IMR-90 (cell line): ENCODE measurements at regions not wholly inside any gene's neighbourhood (a gene's known extent, or its start where the extent isn't known, plus 50 kb on each side); places are given as distances from the start of the nearest gene placed in this dataset.
A peak's percentile ranks its signal among the peaks of the same experiment; 100 is the strongest.

ENCODE experiments used
- ATAC-seq: fragments of 200-7000 bp; cut with Tn5 transposase; 2 replicates; pipeline ENCODE4 v1.9.1; 2020; ENCODE audit warnings: low read depth, mild to moderate bottlenecking, moderate library complexity
- BruUV-seq: library from RNA; stranded (reverse); fragments of 400-500 nt; replicated peaks from 2 replicates; lab custom pipeline; 2021; lab: Mats Ljungman, UMichigan
- CTCF ChIA-PET: fragments of 300-600 bp; formaldehyde crosslinking; extraction: SDS; loops from one replicate; lab custom pipeline; 2021; ENCODE audit warnings: antibody characterized with exemption; lab: Yijun Ruan, JAX
- POLR2A ChIA-PET: fragments of 300-600 bp; sonication (Branson Sonifier 250); formaldehyde crosslinking; loops from one replicate; lab custom pipeline; 2022; ENCODE audit warnings: antibody characterized with exemption; ENCODE audit not compliant: unreplicated experiment; lab: Charles Lee
- DNase-seq: peaks from one replicate; pipeline ENCODE4 v3.0.0; 2013
- H2AFZ ChIP-seq: replicated peaks from 2 replicates; pipeline ENCODE3; 2013; ENCODE audit warnings: low read length, mild to moderate bottlenecking; ENCODE audit not compliant: poor library complexity
- H2AK5ac ChIP-seq: 2 replicates; pipeline ENCODE4 v1.6.1; 2013; ENCODE audit warnings: low read depth, low read length, inconsistent platforms
- H2AK9ac ChIP-seq: replicated peaks from 2 replicates; pipeline ENCODE3; 2013; ENCODE audit warnings: mild to moderate bottlenecking, low read depth, low read length, moderate library complexity; ENCODE audit not compliant: poor library complexity
- H2BK120ac ChIP-seq: 2 replicates; pipeline ENCODE4 v1.6.1; 2013; ENCODE audit warnings: low read depth, low read length, inconsistent platforms
- H2BK15ac ChIP-seq: 3 replicates; pipeline ENCODE4 v1.6.1; 2013; ENCODE audit warnings: low read depth, low read length, inconsistent platforms
- H2BK20ac ChIP-seq: 2 replicates; pipeline ENCODE4 v1.6.1; 2013; ENCODE audit warnings: low read depth, mild to moderate bottlenecking, inconsistent platforms, low read length, moderate library complexity
- H2BK5ac ChIP-seq: 2 replicates; pipeline ENCODE4 v1.6.1; 2013; ENCODE audit warnings: mild to moderate bottlenecking, low read depth, low read length, inconsistent platforms; ENCODE audit not compliant: poor library complexity, severe bottlenecking
- H3K14ac ChIP-seq: replicated peaks from 2 replicates; pipeline ENCODE4 v1.6.1; 2013; ENCODE audit warnings: low read depth, low read length, inconsistent platforms
- H3K18ac ChIP-seq: 2 replicates; pipeline ENCODE4 v1.6.1; 2013; ENCODE audit warnings: low read depth, low read length, control low read depth
- H3K23ac ChIP-seq: 2 replicates; pipeline ENCODE4 v1.6.1; 2013; ENCODE audit warnings: low read depth, low read length, inconsistent platforms
- H3K27ac ChIP-seq: 2 replicates; pipeline ENCODE4 v1.5.1; 2013; ENCODE audit warnings: mild to moderate bottlenecking, control low read depth, low read length; ENCODE audit not compliant: insufficient read depth
- H3K27me3 ChIP-seq: 2 replicates; pipeline ENCODE4 v1.6.1; 2013; ENCODE audit warnings: low read length; ENCODE audit not compliant: control insufficient read depth, insufficient read depth
- H3K36me3 ChIP-seq: 2 replicates; pipeline ENCODE4 v1.6.1; 2013; ENCODE audit warnings: low read length, mixed read lengths; ENCODE audit not compliant: control insufficient read depth, insufficient read depth
- H3K4ac ChIP-seq: 2 replicates; pipeline ENCODE4 v1.6.1; 2013; ENCODE audit warnings: low read depth, low read length, inconsistent platforms
- H3K4me1 ChIP-seq: 2 replicates; pipeline ENCODE4 v1.6.1; 2013; ENCODE audit warnings: low read length, mixed read lengths; ENCODE audit not compliant: control insufficient read depth, insufficient read depth
- H3K4me2 ChIP-seq: 2 replicates; pipeline ENCODE4 v1.6.1; 2013; ENCODE audit warnings: low read depth, mild to moderate bottlenecking, control low read depth, low read length, moderate library complexity
- H3K4me3 ChIP-seq: 2 replicates; pipeline ENCODE4 v1.5.1; 2013; ENCODE audit warnings: low read depth, mild to moderate bottlenecking, control low read depth, low read length, moderate library complexity; ENCODE audit not compliant: insufficient read depth
- H3K56ac ChIP-seq: 2 replicates; pipeline ENCODE4 v1.6.1; 2013; ENCODE audit warnings: low read length, inconsistent platforms; ENCODE audit not compliant: insufficient read depth; ENCODE audit errors: extremely low read depth
- H3K79me1 ChIP-seq, 2 experiments: 2 replicates each; pipeline ENCODE4 v1.6.1; 2013; ENCODE audit warnings: low read length in 2 of 2, inconsistent platforms in 1 of 2, low read depth in 1 of 2
- H3K9ac ChIP-seq: 2 replicates; pipeline ENCODE4 v1.6.1; 2013; ENCODE audit warnings: low read depth, low read length, control low read depth
- H3K9me1 ChIP-seq: 2 replicates; pipeline ENCODE4 v1.6.1; 2013; ENCODE audit warnings: low read length, inconsistent platforms; ENCODE audit not compliant: insufficient read depth
- H3K9me3 ChIP-seq: 2 replicates; pipeline ENCODE4 v1.6.1; 2013; ENCODE audit warnings: low read length; ENCODE audit not compliant: control insufficient read depth, insufficient read depth
- H4K20me1 ChIP-seq: 2 replicates; pipeline ENCODE4 v1.6.1; 2013; ENCODE audit warnings: low read length, inconsistent platforms; ENCODE audit not compliant: insufficient read depth
- H4K5ac ChIP-seq: 2 replicates; pipeline ENCODE4 v1.6.1; 2013; ENCODE audit warnings: mild to moderate bottlenecking, low read depth, low read length, control low read depth
- H4K8ac ChIP-seq, 2 experiments: 2 replicates each; pipeline ENCODE4 v1.6.1; 2013; ENCODE audit warnings: low read depth in 2 of 2, low read length in 2 of 2, control low read depth in 1 of 2, inconsistent platforms in 1 of 2
- H4K91ac ChIP-seq: 2 replicates; pipeline ENCODE4 v1.6.1; 2013; ENCODE audit warnings: low read depth, low read length, inconsistent platforms; ENCODE audit not compliant: insufficient read depth
- BHLHE40 ChIP-seq: fragments of 150-350 bp; IDR thresholded peaks from 2 replicates; pipeline ENCODE4 v1.6.1; 2016; ENCODE audit warnings: mild to moderate bottlenecking, low read depth, low read length
- CEBPB ChIP-seq: IDR thresholded peaks from 2 replicates; pipeline ENCODE4 v1.6.1; 2012; ENCODE audit warnings: low read depth, low read length, improper control_type of control experiment
- CHD1 ChIP-seq: IDR thresholded peaks from 2 replicates; pipeline ENCODE4 v1.6.1; 2012; ENCODE audit warnings: low read depth, low read length, improper control_type of control experiment
- CTCF ChIP-seq: conservative IDR thresholded peaks from 2 replicates; pipeline ENCODE4 v1.5.1; 2012; ENCODE audit warnings: mild to moderate bottlenecking, low read depth, low read length, improper control_type of control experiment
- ELK1 ChIP-seq: fragments of 150-350 bp; IDR thresholded peaks from 2 replicates; pipeline ENCODE4 v1.6.1; 2016; ENCODE audit warnings: low read depth, mild to moderate bottlenecking, low read length, moderate library complexity, borderline replicate concordance
- FOS ChIP-seq: fragments of 150-350 bp; IDR thresholded peaks from 2 replicates; pipeline ENCODE4 v1.6.1; 2016; ENCODE audit warnings: low read depth, low read length
- MAFK ChIP-seq: IDR thresholded peaks from 2 replicates; pipeline ENCODE4 v1.6.1; 2012; ENCODE audit warnings: low read depth, low read length, improper control_type of control experiment
- MAZ ChIP-seq: IDR thresholded peaks from 2 replicates; pipeline ENCODE4 v1.6.1; 2012; ENCODE audit warnings: low read depth, mild to moderate bottlenecking, low read length, improper control_type of control experiment, moderate library complexity, borderline replicate concordance
- MXI1 ChIP-seq: IDR thresholded peaks from 2 replicates; pipeline ENCODE4 v1.6.1; 2012; ENCODE audit warnings: low read depth, mild to moderate bottlenecking, low read length, moderate library complexity, borderline replicate concordance
- NFE2L2 ChIP-seq: fragments of 150-350 bp; IDR thresholded peaks from 2 replicates; pipeline ENCODE4 v1.6.1; 2016; ENCODE audit warnings: low read depth, mild to moderate bottlenecking, low read length
- POLR2A ChIP-seq: IDR thresholded peaks from 2 replicates; pipeline ENCODE4 v1.6.1; 2012; ENCODE audit warnings: mild to moderate bottlenecking, low read depth, low read length
- RAD21 ChIP-seq: IDR thresholded peaks from 2 replicates; pipeline ENCODE4 v1.6.1; 2012; ENCODE audit warnings: low read length, improper control_type of control experiment
- RCOR1 ChIP-seq: IDR thresholded peaks from 2 replicates; pipeline ENCODE4 v1.6.1; 2012; ENCODE audit warnings: mild to moderate bottlenecking, low read length, improper control_type of control experiment; ENCODE audit not compliant: insufficient replicate concordance
- RFX5 ChIP-seq: IDR thresholded peaks from 2 replicates; pipeline ENCODE4 v1.8.0; 2012; ENCODE audit warnings: low read depth, mild to moderate bottlenecking, low read length, moderate library complexity
- SMC3 ChIP-seq: fragments of 150-350 bp; IDR thresholded peaks from 2 replicates; pipeline ENCODE4 v1.6.1; 2016; ENCODE audit warnings: low read depth, mild to moderate bottlenecking, antibody characterized with exemption, low read length, moderate library complexity
- USF2 ChIP-seq: fragments of 150-350 bp; IDR thresholded peaks from 2 replicates; pipeline ENCODE4 v1.6.1; 2017; ENCODE audit warnings: mild to moderate bottlenecking, antibody characterized with exemption, low read length, low read depth
- WGBS, 2 experiments: methylation state at CpG; one replicate each; pipeline versions ENCODE4 v1.1.5 to v1.1.7; 2013; ENCODE audit warnings: missing lambda C conversion rate in 2 of 2; ENCODE audit not compliant: insufficient read length in 1 of 2; ENCODE audit errors: extremely low coverage in 2 of 2; 5-methylcytosine and 5-hydroxymethylcytosine counted together
- dilution Hi-C: fragments of 300-500 bp; cut with HindIII; formaldehyde crosslinking; loops from one replicate; pipeline ENCODE4 v1.14.3; 2018; ENCODE audit warnings: low sequenced_read_pairs; ENCODE audit not compliant: unreplicated experiment
- in situ Hi-C: fragments of 300-500 bp; cut with MboI; formaldehyde crosslinking; loops from 3 replicates; pipeline ENCODE4 v1.14.3; 2019; ENCODE audit warnings: low sequenced_read_pairs, inconsistent platforms, mixed read lengths
- intact Hi-C: fragments of 100-400 bp; cut with micrococcal nuclease; formaldehyde crosslinking; loops from 2 replicates; pipeline ENCODE4 v1.10.0; 2022

- in situ Hi-C loops = no loop called here
- H2BK5ac ChIP-seq = peak overlapping the region; percentile 75
- H3K4me3 ChIP-seq = no peak overlapping the region
- H3K9me3 ChIP-seq = no peaks in the 10 kb centered on the region
- peak overlapping the region; percentile 88 for H2BK20ac ChIP-seq
- peak overlapping the region; percentile 74 for H3K23ac ChIP-seq
- H4K8ac ChIP-seq = no peak overlapping the region
- intact Hi-C loops = no loop called here
- H2AK5ac ChIP-seq = peak overlapping the region; percentile 88
- no peaks in the 10 kb centered on the region for H3K36me3 ChIP-seq
- peak overlapping the region; percentile 47; the same call in 2 of the 3 replicates for H2BK15ac ChIP-seq
- 0 out of 2 replicates have a peak overlapping the region, but pooled peaks have one; percentile 22 for H3K14ac ChIP-seq
- H3K4me2 ChIP-seq = no peak overlapping the region
- ChIA-PET POLR2A (no interaction called here), CTCF (no interaction called here)
- no peak for TF ChIP-seq SMC3
- TF ChIP-seq BHLHE40 = no peak
- TF ChIP-seq NFE2L2 = no peak
- TF ChIP-seq MXI1 = no peak
- no peak for TF ChIP-seq CEBPB
- no peak for TF ChIP-seq RFX5
- no peak for TF ChIP-seq USF2
- no peak for TF ChIP-seq RCOR1
- TF ChIP-seq ELK1 = no peak
- TF ChIP-seq POLR2A = no peak
- TF ChIP-seq RAD21 = no peak
- no peak for TF ChIP-seq CHD1
- no peak for TF ChIP-seq FOS
- TF ChIP-seq MAFK = no peak
- no peak for TF ChIP-seq MAZ
- no peak for TF ChIP-seq CTCF
- peak overlapping the region; percentile 88 for H2BK120ac ChIP-seq
- peak overlapping the region; percentile 74 for H3K27ac ChIP-seq
- H4K20me1 ChIP-seq = no peaks in the 10 kb centered on the region
- H3K27me3 ChIP-seq = no peaks in the 10 kb centered on the region
- ATAC-seq (no peak), DNase-seq (no peak)
- peak overlapping the region; percentile 92 for H3K4ac ChIP-seq
- H4K91ac ChIP-seq = peak overlapping the region; percentile 61
- peak overlapping the region; percentile 35 for H2AFZ ChIP-seq
- H3K18ac ChIP-seq = peak overlapping the region; percentile 47
- dilution Hi-C loops = no loop called here
- H4K5ac ChIP-seq = peak overlapping the region; percentile 4; the same call in 1 of the 2 replicates
- BruUV-seq = no TSS peak
- peak overlapping the region; percentile 46 for H2AK9ac ChIP-seq
- peaks cover 26% of the 10 kb centered on the region for H3K9me1 ChIP-seq
- no peak overlapping the region for H3K56ac ChIP-seq
- no CpG with 5 or more reads among the region's 1 CpG for WGBS, 2 experiments
- peaks cover 35% of the 10 kb centered on the region for H3K4me1 ChIP-seq
- H3K79me1 ChIP-seq = peaks cover 0 to 16% of the 10 kb centered on the region in 2 experiments; a peak in 1 of 4 replicates
- 0 out of 2 replicates have a peak overlapping the region, but pooled peaks have one; percentile 30 for H3K9ac ChIP-seq
Measured at GRCh38 chr10:110358278-110358677, 53.6 kb upstream of the SMNDC1 start.
